HEK293 (cell line): ENCODE measurements at regions not wholly inside any gene's neighbourhood (a gene's known extent, or its start where the extent isn't known, plus 50 kb on each side); places are given as distances from the start of the nearest gene placed in this dataset.

Experiments
- CTCF ChIA-PET: fragments of 350-600 bp; formaldehyde crosslinking; extraction: SDS; loops from one replicate; lab custom pipeline; 2021; ENCODE audit warnings: antibody characterized with exemption; lab: Yijun Ruan, JAX
- POLR2A ChIA-PET: fragments of 300-600 bp; formaldehyde crosslinking; extraction: SDS; loops from one replicate; lab custom pipeline; 2020; ENCODE audit warnings: antibody characterized with exemption, inconsistent platforms; lab: Yijun Ruan, JAX
- H3K27ac ChIP-seq: fragments of 200-500 bp; sonication (Bioruptor generic); 2 replicates; pipeline ENCODE4 v1.5.1; 2014; ENCODE audit warnings: low read depth, low read length, control low read depth, inconsistent platforms; ENCODE audit errors: extremely low read depth
- H3K36me3 ChIP-seq, 2 experiments: fragments of 200-500 bp in 1 of 2; sonication (Bioruptor generic) in 1 of 2; 1 replicate in 1 of 2; 2 replicates in 1 of 2; pipeline ENCODE4 v1.5.1; 2014 to 2017; ENCODE audit warnings: inconsistent platforms in 2 of 2, low read length in 2 of 2; ENCODE audit not compliant: control insufficient read depth in 2 of 2, insufficient read depth in 1 of 2
- H3K4me1 ChIP-seq: fragments of 200-500 bp; sonication (Bioruptor generic); 2 replicates; pipeline ENCODE4 v1.5.1; 2014; ENCODE audit warnings: mild to moderate bottlenecking, low read length, inconsistent platforms; ENCODE audit not compliant: control insufficient read depth, insufficient read depth
- H3K4me3 ChIP-seq: 2 replicates; pipeline ENCODE4 v1.5.1; 2011; ENCODE audit warnings: low read depth, mild to moderate bottlenecking, control low read depth, low read length, moderate library complexity
- H3K9me3 ChIP-seq: fragments of 200-500 bp; sonication (Bioruptor generic); 2 replicates; pipeline ENCODE4 v1.5.1; 2014; ENCODE audit warnings: low read depth, low read length, inconsistent platforms; ENCODE audit not compliant: control insufficient read depth, insufficient read depth
- BCL11A ChIP-seq: fragments of 450-650 bp; formaldehyde crosslinking; IDR thresholded peaks from 2 replicates; pipeline ENCODE4 v1.5.1; 2016; ENCODE audit warnings: low read depth, missing biosample characterization, missing genetic modification characterization
- BCL6B ChIP-seq: fragments of 450-650 bp; formaldehyde crosslinking; IDR thresholded peaks from 2 replicates; pipeline ENCODE4 v1.5.1; 2017; ENCODE audit warnings: missing biosample characterization, missing genetic modification characterization
- PATZ1 ChIP-seq: fragments of 450-650 bp; formaldehyde crosslinking; IDR thresholded peaks from 2 replicates; pipeline ENCODE4 v1.5.1; 2016; ENCODE audit warnings: missing biosample characterization, missing genetic modification characterization
- PRDM2 ChIP-seq: fragments of 450-650 bp; formaldehyde crosslinking; IDR thresholded peaks from 2 replicates; pipeline ENCODE4 v1.5.1; 2016; ENCODE audit warnings: missing biosample characterization, missing genetic modification characterization, borderline replicate concordance
- ZBTB17 ChIP-seq: fragments of 450-650 bp; formaldehyde crosslinking; IDR thresholded peaks from 2 replicates; pipeline ENCODE4 v1.5.1; 2016; ENCODE audit warnings: missing biosample characterization, missing genetic modification characterization
- ZBTB49 ChIP-seq: fragments of 450-650 bp; formaldehyde crosslinking; IDR thresholded peaks from 2 replicates; pipeline ENCODE4 v1.5.1; 2016; ENCODE audit warnings: missing biosample characterization, missing genetic modification characterization, low read depth
- ZEB2 ChIP-seq: fragments of 450-650 bp; formaldehyde crosslinking; IDR thresholded peaks from 2 replicates; pipeline ENCODE4 v1.5.1; 2016; ENCODE audit warnings: missing biosample characterization, missing genetic modification characterization
- ZNF18 ChIP-seq: fragments of 450-650 bp; formaldehyde crosslinking; IDR thresholded peaks from 2 replicates; pipeline ENCODE4 v1.5.1; 2016; ENCODE audit warnings: missing biosample characterization, missing genetic modification characterization
- ZNF350 ChIP-seq: fragments of 450-650 bp; formaldehyde crosslinking; IDR thresholded peaks from 2 replicates; pipeline ENCODE4 v1.5.0; 2017; ENCODE audit warnings: missing biosample characterization, mild to moderate bottlenecking, missing genetic modification characterization
- ZNF398 ChIP-seq: fragments of 450-650 bp; formaldehyde crosslinking; IDR thresholded peaks from 2 replicates; pipeline ENCODE4 v1.5.1; 2017; ENCODE audit warnings: missing biosample characterization, missing genetic modification characterization
- ZNF629 ChIP-seq: fragments of 450-650 bp; formaldehyde crosslinking; IDR thresholded peaks from 2 replicates; pipeline ENCODE4 v1.5.1; 2017; ENCODE audit warnings: missing biosample characterization, missing genetic modification characterization
- ZNF76 ChIP-seq: fragments of 450-650 bp; formaldehyde crosslinking; IDR thresholded peaks from 2 replicates; pipeline ENCODE4; 2016; ENCODE audit warnings: low read depth, missing biosample characterization, missing genetic modification characterization, borderline replicate concordance
- ZNF776 ChIP-seq: fragments of 450-650 bp; formaldehyde crosslinking; IDR thresholded peaks from 2 replicates; pipeline ENCODE4 v1.5.0; 2017; ENCODE audit warnings: missing biosample characterization, missing genetic modification characterization, borderline replicate concordance
- ZNF785 ChIP-seq: fragments of 450-650 bp; formaldehyde crosslinking; IDR thresholded peaks from 2 replicates; pipeline ENCODE4 v1.5.1; 2016; ENCODE audit warnings: missing biosample characterization, missing genetic modification characterization
- ZSCAN4 ChIP-seq: fragments of 450-650 bp; formaldehyde crosslinking; IDR thresholded peaks from 2 replicates; pipeline ENCODE4 v1.5.1; 2017; ENCODE audit warnings: missing biosample characterization, missing genetic modification characterization

GRCh38 chr9:86764671-86765343 is 182.5 kb downstream of the GAS1 start:
- Histone ChIP-seq H3K4me3 (no peak overlapping the region), H3K27ac (no peak overlapping the region), H3K36me3 (no peaks in the 10 kb centered on the region), H3K9me3 (no peaks in the 10 kb centered on the region), H3K4me1 (peaks cover 7% of the 10 kb centered on the region; the same call in 1 of the 2 replicates)
- CTCF ChIA-PET = no interaction called here
- TF ChIP-seq ZNF350 (tag by site-specific recombination) (no peak), PATZ1 (no peak), PRDM2 (tag by site-specific recombination) (no peak), ZBTB17 (tag by site-specific recombination) (no peak), ZNF629 (tag by site-specific recombination) (no peak), ZNF76 (no peak), ZBTB49 (tag by site-specific recombination) (no peak), ZNF398 (tag by site-specific recombination) (no peak), ZNF776 (tag by site-specific recombination) (0 out of 2 replicates have a peak, but pooled peaks have one; percentile 38), ZEB2 (tag by site-specific recombination) (no peak), ZNF18 (tag by site-specific recombination) (no peak), ZNF785 (tag by site-specific recombination) (no peak), BCL11A (no peak), BCL6B (no peak), ZSCAN4 (tag by site-specific recombination) (peak; percentile 14; the same call in 1 of the 2 replicates)
- POLR2A ChIA-PET = no interaction called here
